OCI-LY1 (cell line): ENCODE measurements at regions not wholly inside any gene's neighbourhood (a gene's known extent, or its start where the extent isn't known, plus 50 kb on each side); places are given as distances from the start of the nearest gene placed in this dataset.

Experiments
- H2AFZ ChIP-seq: fragments of 200-600 bp; sonication (generic), shearing (Covaris generic); 2 replicates; pipeline ENCODE4 v1.6.0; 2014; ENCODE audit warnings: antibody characterized with exemption, mild to moderate bottlenecking, low read length
- H3F3A ChIP-seq: fragments of 200-600 bp; sonication (generic), shearing (Covaris generic); 2 replicates; pipeline ENCODE4 v1.6.0; 2014; ENCODE audit warnings: mild to moderate bottlenecking, antibody characterized with exemption, low read length, moderate library complexity; ENCODE audit not compliant: insufficient read depth
- H3K27ac ChIP-seq: fragments of 200-600 bp; sonication (generic); 2 replicates; pipeline ENCODE4 v1.5.1; 2014; ENCODE audit warnings: low read length, mixed run types, mild to moderate bottlenecking, low read depth; ENCODE audit not compliant: poor library complexity, severe bottlenecking
- H3K27me3 ChIP-seq: fragments of 200-600 bp; sonication (generic); 2 replicates; pipeline ENCODE4 v1.6.0; 2014; ENCODE audit warnings: antibody characterized with exemption, mild to moderate bottlenecking, low read length, moderate library complexity; ENCODE audit not compliant: insufficient read depth
- H3K36me3 ChIP-seq: fragments of 200-600 bp; sonication (generic); 2 replicates; pipeline ENCODE4 v1.6.1; 2014; ENCODE audit warnings: mild to moderate bottlenecking, antibody characterized with exemption, low read length, moderate library complexity, mixed read lengths; ENCODE audit not compliant: insufficient read depth
- H3K4me1 ChIP-seq: fragments of 200-600 bp; sonication (generic); 2 replicates; pipeline ENCODE4 v1.5.1; 2014; ENCODE audit warnings: mild to moderate bottlenecking, low read length, moderate library complexity; ENCODE audit not compliant: insufficient read depth, severe bottlenecking
- H3K4me2 ChIP-seq: fragments of 200-600 bp; sonication (generic), shearing (Covaris generic); 2 replicates; pipeline ENCODE4 v1.6.1; 2014; ENCODE audit warnings: low read length
- H3K4me3 ChIP-seq: fragments of 200-600 bp; sonication (generic); 2 replicates; pipeline ENCODE4 v1.5.1; 2014; ENCODE audit warnings: low read length, low read depth, mild to moderate bottlenecking, mixed read lengths; ENCODE audit not compliant: poor library complexity, severe bottlenecking
- H3K79me2 ChIP-seq: fragments of 200-600 bp; shearing (Covaris generic); 2 replicates; pipeline ENCODE4 v1.6.1; 2016; ENCODE audit warnings: mixed run types, low read length, mixed read lengths; ENCODE audit not compliant: insufficient read depth
- H3K9ac ChIP-seq: fragments of 200-600 bp; sonication (generic), shearing (Covaris generic); 2 replicates; pipeline ENCODE4 v1.6.1; 2014; ENCODE audit warnings: mild to moderate bottlenecking, low read length, mixed read lengths
- H3K9me2 ChIP-seq: fragments of 200-600 bp; sonication (generic), shearing (Covaris generic); 2 replicates; pipeline ENCODE4 v1.6.1; 2014; ENCODE audit warnings: low read depth, mild to moderate bottlenecking, low read length, mixed read lengths
- H3K9me3 ChIP-seq: fragments of 200-600 bp; shearing (Covaris generic); 2 replicates; pipeline ENCODE4 v1.6.1; 2014; ENCODE audit warnings: low read length, mixed read lengths
- H4K20me1 ChIP-seq: fragments of 200-600 bp; sonication (generic), shearing (Covaris generic); 2 replicates; pipeline ENCODE4 v1.6.0; 2016; ENCODE audit warnings: mild to moderate bottlenecking, low read length; ENCODE audit not compliant: insufficient read depth
- EZH2 ChIP-seq: fragments of 200-600 bp; sonication (generic), shearing (Covaris generic); IDR thresholded peaks from 2 replicates; pipeline ENCODE4 v1.8.0; 2017; ENCODE audit warnings: borderline replicate concordance, mixed run types, mild to moderate bottlenecking, antibody characterized with exemption, low read length, moderate library complexity, mixed read lengths
- TF ChIP-seq, protein P1 (sequence below): fragments of 200-600 bp; sonication (generic), shearing (Covaris generic); IDR thresholded peaks from 2 replicates; pipeline ENCODE4 v1.5.1; 2017; ENCODE audit warnings: mild to moderate bottlenecking, antibody characterized with exemption, low read length, moderate library complexity, mixed read lengths

GRCh38 chr3:154022606-154023005 is 98.6 kb upstream of the ARHGEF26 start:
- H3K4me3 ChIP-seq = no peak overlapping the region
- TF ChIP-seq, protein P1, sequence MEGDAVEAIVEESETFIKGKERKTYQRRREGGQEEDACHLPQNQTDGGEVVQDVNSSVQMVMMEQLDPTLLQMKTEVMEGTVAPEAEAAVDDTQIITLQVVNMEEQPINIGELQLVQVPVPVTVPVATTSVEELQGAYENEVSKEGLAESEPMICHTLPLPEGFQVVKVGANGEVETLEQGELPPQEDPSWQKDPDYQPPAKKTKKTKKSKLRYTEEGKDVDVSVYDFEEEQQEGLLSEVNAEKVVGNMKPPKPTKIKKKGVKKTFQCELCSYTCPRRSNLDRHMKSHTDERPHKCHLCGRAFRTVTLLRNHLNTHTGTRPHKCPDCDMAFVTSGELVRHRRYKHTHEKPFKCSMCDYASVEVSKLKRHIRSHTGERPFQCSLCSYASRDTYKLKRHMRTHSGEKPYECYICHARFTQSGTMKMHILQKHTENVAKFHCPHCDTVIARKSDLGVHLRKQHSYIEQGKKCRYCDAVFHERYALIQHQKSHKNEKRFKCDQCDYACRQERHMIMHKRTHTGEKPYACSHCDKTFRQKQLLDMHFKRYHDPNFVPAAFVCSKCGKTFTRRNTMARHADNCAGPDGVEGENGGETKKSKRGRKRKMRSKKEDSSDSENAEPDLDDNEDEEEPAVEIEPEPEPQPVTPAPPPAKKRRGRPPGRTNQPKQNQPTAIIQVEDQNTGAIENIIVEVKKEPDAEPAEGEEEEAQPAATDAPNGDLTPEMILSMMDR = no peak
- no peak for TF ChIP-seq EZH2
- no peaks in the 10 kb centered on the region for H3K4me1 ChIP-seq
- H2AFZ ChIP-seq = no peak overlapping the region
- no peaks in the 10 kb centered on the region for H3K27me3 ChIP-seq
- H3K9me2 ChIP-seq = no peaks in the 10 kb centered on the region
- H3F3A ChIP-seq = no peaks in the 10 kb centered on the region
- no peaks in the 10 kb centered on the region for H3K9me3 ChIP-seq
- no peaks in the 10 kb centered on the region for H3K79me2 ChIP-seq
- no peaks in the 10 kb centered on the region for H3K36me3 ChIP-seq
- H3K4me2 ChIP-seq = no peak overlapping the region
- H3K27ac ChIP-seq = no peak overlapping the region
- H4K20me1 ChIP-seq = no peaks in the 10 kb centered on the region
- no peak overlapping the region for H3K9ac ChIP-seq

GRCh38 chr3:154023148-154023547 is 98.0 kb upstream of the ARHGEF26 start:
- Histone ChIP-seq H3K9me2 (no peaks in the 10 kb centered on the region), H3K9me3 (no peaks in the 10 kb centered on the region), H3K9ac (no peak overlapping the region), H3K79me2 (no peaks in the 10 kb centered on the region), H3K36me3 (no peaks in the 10 kb centered on the region), H3K27me3 (no peaks in the 10 kb centered on the region), H3K27ac (no peak overlapping the region), H3K4me1 (no peaks in the 10 kb centered on the region), H2AFZ (no peak overlapping the region), H3K4me2 (no peak overlapping the region), H3K4me3 (no peak overlapping the region), H3F3A (no peaks in the 10 kb centered on the region), H4K20me1 (no peaks in the 10 kb centered on the region)
- TF ChIP-seq, protein P1 = no peak
- TF ChIP-seq EZH2 = no peak

GRCh38 chr3:154025007-154025406 is 96.2 kb upstream of the ARHGEF26 start:
- no peak overlapping the region for H2AFZ ChIP-seq
- no peak overlapping the region for H3K4me2 ChIP-seq
- H3K4me3 ChIP-seq = no peak overlapping the region
- H3F3A ChIP-seq = no peaks in the 10 kb centered on the region
- H4K20me1 ChIP-seq = no peaks in the 10 kb centered on the region
- H3K4me1 ChIP-seq = no peaks in the 10 kb centered on the region
- H3K9me2 ChIP-seq = no peaks in the 10 kb centered on the region
- H3K27ac ChIP-seq = no peak overlapping the region
- H3K9me3 ChIP-seq = no peaks in the 10 kb centered on the region
- no peaks in the 10 kb centered on the region for H3K27me3 ChIP-seq
- H3K36me3 ChIP-seq = no peaks in the 10 kb centered on the region
- H3K79me2 ChIP-seq = no peaks in the 10 kb centered on the region
- no peak overlapping the region for H3K9ac ChIP-seq
- TF ChIP-seq, protein P1 = no peak
- TF ChIP-seq EZH2 = no peak
